ENCODE measurements at regions not wholly inside any gene's neighbourhood (a gene's known extent, or its start where the extent isn't known, plus 50 kb on each side); places are given as distances from the start of the nearest gene placed in this dataset.

DNA sequence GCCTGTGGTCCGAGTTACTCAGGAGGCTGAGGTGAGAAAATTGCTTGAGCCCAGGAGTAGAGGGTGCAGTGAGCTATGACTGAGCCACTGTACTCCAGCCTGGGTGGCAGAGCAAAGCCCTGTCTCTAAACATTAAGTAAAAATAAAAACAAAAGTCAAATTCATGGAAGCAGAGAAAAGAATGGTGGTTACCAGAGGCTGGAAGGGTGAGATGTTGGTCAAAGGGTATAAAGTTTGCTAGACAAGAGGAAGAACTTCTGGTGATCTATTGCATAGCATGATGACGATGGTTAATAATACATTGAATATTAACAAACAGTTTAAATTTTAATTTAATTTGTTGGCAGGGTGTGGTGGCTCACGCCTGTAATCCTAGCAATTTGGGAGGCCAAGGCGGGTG, 68.1 kb downstream of the CRPPA start:
- no peaks in the 10 kb centered on the region for H3K27me3 ChIP-seq (ENCODE audit: control insufficient read depth in 1 of 2, insufficient read depth in 2 of 2, low read length in 2 of 2)
- no peaks in the 10 kb centered on the region for H3K36me3 ChIP-seq (ENCODE audit: control insufficient read depth in 1 of 2, insufficient read depth in 2 of 2, low read length in 2 of 2)
- no peak overlapping the region for H3K4me3 ChIP-seq (ENCODE audit: low read depth in 1 of 2, low read length in 2 of 2)
- H3K27ac ChIP-seq (ENCODE audit: low read depth, low read length) = no peak overlapping the region
- no peaks in the 10 kb centered on the region for H3K4me1 ChIP-seq (ENCODE audit: control insufficient read depth in 1 of 2, insufficient read depth in 2 of 2, low read length in 2 of 2)
- no peak overlapping the region for H3K9ac ChIP-seq (ENCODE audit: low read depth in 1 of 2, low read length in 2 of 2)
- no peaks in the 10 kb centered on the region for H3K9me3 ChIP-seq (ENCODE audit: control insufficient read depth in 1 of 2, low read length in 2 of 2)

DNA sequence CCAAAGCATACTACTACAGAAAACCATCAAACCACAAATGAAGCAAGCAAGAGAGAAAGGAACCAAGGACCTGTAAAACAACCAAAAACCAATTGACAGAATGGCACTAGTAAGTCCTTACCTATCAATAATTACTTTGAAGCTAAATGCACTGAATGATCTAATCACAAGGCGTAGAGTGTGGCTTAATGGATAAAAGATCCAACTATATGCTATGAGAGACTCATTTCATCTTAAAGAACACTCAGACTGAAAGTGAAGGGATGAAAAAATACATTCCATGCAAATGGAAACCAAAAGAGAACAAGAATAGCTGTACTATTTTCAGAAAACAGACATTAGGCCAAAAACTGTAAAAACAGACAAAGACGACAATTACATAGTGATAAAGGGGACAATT, 70.7 kb downstream of the CRPPA start:
- H3K9me3 ChIP-seq (ENCODE audit: control insufficient read depth in 1 of 2, low read length in 2 of 2) = no peaks in the 10 kb centered on the region
- H3K27me3 ChIP-seq (ENCODE audit: control insufficient read depth in 1 of 2, insufficient read depth in 2 of 2, low read length in 2 of 2) = no peaks in the 10 kb centered on the region
- H3K27ac ChIP-seq (ENCODE audit: low read depth, low read length) = no peak overlapping the region
- H3K4me1 ChIP-seq (ENCODE audit: control insufficient read depth in 1 of 2, insufficient read depth in 2 of 2, low read length in 2 of 2) = no peaks in the 10 kb centered on the region
- H3K4me3 ChIP-seq (ENCODE audit: low read depth in 1 of 2, low read length in 2 of 2) = no peak overlapping the region
- H3K9ac ChIP-seq (ENCODE audit: low read depth in 1 of 2, low read length in 2 of 2) = no peak overlapping the region
- no peaks in the 10 kb centered on the region for H3K36me3 ChIP-seq (ENCODE audit: control insufficient read depth in 1 of 2, insufficient read depth in 2 of 2, low read length in 2 of 2)

DNA sequence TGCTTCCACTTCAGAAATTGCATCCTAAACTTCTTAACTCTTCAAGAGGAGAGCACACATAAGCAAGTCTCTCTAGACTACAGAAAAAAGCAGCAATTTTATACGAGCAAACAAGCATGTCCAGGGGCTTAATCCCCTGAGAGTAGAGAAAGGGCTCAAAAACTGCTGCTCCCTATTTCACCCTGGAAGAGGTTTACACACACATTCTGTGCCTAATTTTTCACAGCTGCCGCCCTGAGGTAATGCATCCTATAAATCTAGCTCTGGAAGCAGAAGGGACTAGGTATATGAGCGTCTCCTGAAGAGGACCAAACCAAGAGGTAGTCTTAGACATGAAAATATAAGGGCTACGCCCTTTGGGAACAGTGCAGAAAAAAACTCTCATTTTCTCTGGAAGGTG, 73.1 kb downstream of the CRPPA start:
- Histone ChIP-seq H3K4me1 (ENCODE audit: control insufficient read depth in 1 of 2, insufficient read depth in 2 of 2, low read length in 2 of 2) (no peaks in the 10 kb centered on the region), H3K27me3 (ENCODE audit: control insufficient read depth in 1 of 2, insufficient read depth in 2 of 2, low read length in 2 of 2) (no peaks in the 10 kb centered on the region), H3K36me3 (ENCODE audit: control insufficient read depth in 1 of 2, insufficient read depth in 2 of 2, low read length in 2 of 2) (no peaks in the 10 kb centered on the region), H3K4me3 (ENCODE audit: low read depth in 1 of 2, low read length in 2 of 2) (no peak overlapping the region), H3K27ac (ENCODE audit: low read depth, low read length) (no peak overlapping the region), H3K9ac (ENCODE audit: low read depth in 1 of 2, low read length in 2 of 2) (no peak overlapping the region), H3K9me3 (ENCODE audit: control insufficient read depth in 1 of 2, low read length in 2 of 2) (peaks cover 0 to 5% of the 10 kb centered on the region in 2 donors)

DNA sequence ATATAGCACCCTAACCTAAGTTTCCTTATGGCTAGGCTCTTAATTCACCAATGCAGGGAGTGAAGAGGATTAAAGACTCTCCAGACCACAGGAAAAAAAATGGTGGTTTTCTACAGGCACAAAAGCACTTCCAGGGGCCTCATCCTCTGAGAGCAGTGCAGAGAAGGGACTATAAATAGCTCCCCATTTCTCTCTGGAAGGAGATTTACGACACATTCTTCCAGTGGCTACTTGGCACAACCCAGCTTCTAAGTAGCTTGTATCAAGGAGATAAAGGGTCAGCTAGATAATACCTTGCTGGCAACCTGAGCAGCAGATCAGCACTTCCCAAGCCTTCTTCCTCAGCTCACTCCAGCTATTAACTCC, 73.5 kb downstream of the CRPPA start:
- H3K36me3 ChIP-seq (ENCODE audit: control insufficient read depth in 1 of 2, insufficient read depth in 2 of 2, low read length in 2 of 2) = no peaks in the 10 kb centered on the region
- H3K27me3 ChIP-seq (ENCODE audit: control insufficient read depth in 1 of 2, insufficient read depth in 2 of 2, low read length in 2 of 2) = no peaks in the 10 kb centered on the region
- H3K27ac ChIP-seq (ENCODE audit: low read depth, low read length) = no peak overlapping the region
- H3K4me1 ChIP-seq (ENCODE audit: control insufficient read depth in 1 of 2, insufficient read depth in 2 of 2, low read length in 2 of 2) = no peaks in the 10 kb centered on the region
- H3K9me3 ChIP-seq (ENCODE audit: control insufficient read depth in 1 of 2, low read length in 2 of 2) = peaks cover 0 to 6% of the 10 kb centered on the region in 2 donors
- H3K9ac ChIP-seq (ENCODE audit: low read depth in 1 of 2, low read length in 2 of 2) = no peak overlapping the region
- H3K4me3 ChIP-seq (ENCODE audit: low read depth in 1 of 2, low read length in 2 of 2) = no peak overlapping the region

DNA sequence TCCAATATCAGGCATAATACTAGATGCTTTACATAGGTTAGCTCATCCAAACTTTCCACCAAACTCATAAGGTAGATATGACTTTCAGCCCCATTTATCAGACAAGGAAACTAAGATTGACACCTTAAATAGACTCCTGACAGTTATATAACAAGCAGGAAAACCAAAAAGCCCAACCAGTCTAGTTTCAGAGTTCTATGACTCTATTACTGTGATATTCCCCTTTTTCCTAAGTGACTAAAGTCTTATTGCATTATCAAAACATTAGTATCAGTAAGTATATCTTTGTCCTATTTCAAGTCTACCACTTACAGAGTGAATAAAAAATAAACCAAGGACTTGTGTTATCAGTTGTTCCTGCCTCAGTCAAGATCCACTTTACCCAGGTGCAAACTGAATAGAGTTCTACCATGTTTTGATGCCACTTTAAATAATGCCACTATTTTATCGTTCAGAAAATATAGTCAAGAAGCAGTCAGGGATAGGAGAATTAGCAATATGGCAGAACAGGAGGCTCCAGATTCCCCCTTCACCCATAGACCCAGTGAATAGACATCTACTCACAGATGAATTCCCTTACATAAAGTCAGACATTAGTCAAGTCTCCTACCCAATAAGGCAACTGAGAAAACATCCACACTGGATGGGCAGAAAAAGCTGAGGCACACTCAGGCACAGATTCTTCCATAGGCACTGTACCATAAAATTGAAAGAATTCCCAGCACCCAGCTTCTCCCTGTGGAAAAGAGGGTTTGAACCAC, 74.1 kb downstream of the CRPPA start:
- no peaks in the 10 kb centered on the region for H3K36me3 ChIP-seq (ENCODE audit: control insufficient read depth in 1 of 2, insufficient read depth in 2 of 2, low read length in 2 of 2)
- H3K27me3 ChIP-seq (ENCODE audit: control insufficient read depth in 1 of 2, insufficient read depth in 2 of 2, low read length in 2 of 2) = no peaks in the 10 kb centered on the region
- H3K9me3 ChIP-seq (ENCODE audit: control insufficient read depth in 1 of 2, low read length in 2 of 2) = peaks cover 0 to 6% of the 10 kb centered on the region in 2 donors
- H3K27ac ChIP-seq (ENCODE audit: low read depth, low read length) = no peak overlapping the region
- no peak overlapping the region for H3K4me3 ChIP-seq (ENCODE audit: low read depth in 1 of 2, low read length in 2 of 2)
- H3K9ac ChIP-seq (ENCODE audit: low read depth in 1 of 2, low read length in 2 of 2) = no peak overlapping the region
- H3K4me1 ChIP-seq (ENCODE audit: control insufficient read depth in 1 of 2, insufficient read depth in 2 of 2, low read length in 2 of 2) = no peaks in the 10 kb centered on the region

DNA sequence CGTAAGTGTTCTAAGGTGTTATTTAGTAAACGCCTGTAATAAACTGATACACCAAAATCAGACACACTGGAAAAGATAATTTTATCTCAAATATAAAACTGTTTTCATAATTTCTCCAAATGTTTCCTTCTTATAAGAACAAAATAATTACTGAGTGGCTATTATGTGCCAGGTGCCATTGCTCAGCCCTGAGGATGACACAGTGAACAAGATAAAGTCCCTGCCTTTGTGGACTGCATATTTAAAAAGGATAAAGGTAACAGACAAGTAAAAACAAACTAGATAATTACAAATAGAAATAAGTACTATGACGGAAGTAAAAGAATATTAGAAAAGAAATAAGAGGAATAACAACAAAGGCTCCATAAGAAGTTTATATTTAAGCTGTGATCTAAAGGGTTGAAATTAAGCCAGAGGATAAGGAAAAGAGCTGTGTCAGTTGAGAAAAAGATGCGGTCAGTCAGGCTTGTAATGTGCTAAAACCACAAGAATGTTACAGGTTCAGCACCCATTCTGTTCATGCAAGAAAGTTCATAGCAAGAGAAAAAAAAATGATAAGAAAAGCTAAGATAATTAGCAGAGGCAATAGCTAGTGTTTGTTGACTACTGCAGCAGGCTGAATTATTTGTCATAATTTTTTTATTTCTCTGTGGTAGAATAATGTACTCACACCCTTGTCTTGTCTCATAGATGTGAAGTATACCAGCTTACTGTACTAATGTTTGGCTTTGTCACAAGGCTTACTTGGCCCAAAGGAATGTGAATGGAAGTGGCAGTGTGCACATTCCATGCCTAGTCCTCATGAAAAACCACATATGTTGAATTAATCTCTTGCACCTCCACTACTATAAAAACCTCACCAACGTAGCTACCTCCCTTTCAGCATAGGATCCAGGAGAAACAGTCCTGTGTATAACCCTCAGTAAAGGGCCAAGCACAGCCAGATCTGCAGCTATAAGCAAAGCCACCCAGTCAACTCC, 75.1 kb downstream of the CRPPA start:
- no peak overlapping the region for H3K9ac ChIP-seq (ENCODE audit: low read depth in 1 of 2, low read length in 2 of 2)
- no peaks in the 10 kb centered on the region for H3K27me3 ChIP-seq (ENCODE audit: control insufficient read depth in 1 of 2, insufficient read depth in 2 of 2, low read length in 2 of 2)
- no peak overlapping the region for H3K4me3 ChIP-seq (ENCODE audit: low read depth in 1 of 2, low read length in 2 of 2)
- peaks cover 0 to 6% of the 10 kb centered on the region in 2 donors for H3K9me3 ChIP-seq (ENCODE audit: control insufficient read depth in 1 of 2, low read length in 2 of 2)
- no peak overlapping the region for H3K27ac ChIP-seq (ENCODE audit: low read depth, low read length)
- H3K36me3 ChIP-seq (ENCODE audit: control insufficient read depth in 1 of 2, insufficient read depth in 2 of 2, low read length in 2 of 2) = no peaks in the 10 kb centered on the region
- H3K4me1 ChIP-seq (ENCODE audit: control insufficient read depth in 1 of 2, insufficient read depth in 2 of 2, low read length in 2 of 2) = no peaks in the 10 kb centered on the region

DNA sequence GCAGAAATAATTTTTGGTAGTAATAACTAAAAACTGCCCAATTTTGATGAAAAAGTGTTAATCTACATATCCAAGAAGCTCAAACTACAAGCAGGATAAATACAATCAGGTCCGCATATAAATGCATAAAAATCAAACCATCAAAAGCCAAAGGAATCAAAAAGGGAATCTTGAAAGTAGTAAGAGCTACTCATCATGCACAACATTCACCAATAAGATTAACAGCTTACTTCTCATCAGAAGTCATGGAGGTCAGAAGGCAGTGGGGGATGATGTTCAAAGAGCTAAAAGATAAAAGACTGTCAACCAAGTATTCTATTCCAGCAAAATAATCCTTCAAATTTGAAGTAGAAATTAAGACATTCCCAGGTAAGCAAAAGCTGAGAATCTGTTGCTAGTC, 76.4 kb downstream of the CRPPA start:
- no peak overlapping the region for H3K4me3 ChIP-seq (ENCODE audit: low read depth in 1 of 2, low read length in 2 of 2)
- no peaks in the 10 kb centered on the region for H3K36me3 ChIP-seq (ENCODE audit: control insufficient read depth in 1 of 2, insufficient read depth in 2 of 2, low read length in 2 of 2)
- no peaks in the 10 kb centered on the region for H3K4me1 ChIP-seq (ENCODE audit: control insufficient read depth in 1 of 2, insufficient read depth in 2 of 2, low read length in 2 of 2)
- peaks cover 0 to 6% of the 10 kb centered on the region in 2 donors for H3K9me3 ChIP-seq (ENCODE audit: control insufficient read depth in 1 of 2, low read length in 2 of 2)
- H3K9ac ChIP-seq (ENCODE audit: low read depth in 1 of 2, low read length in 2 of 2) = no peak overlapping the region
- no peaks in the 10 kb centered on the region for H3K27me3 ChIP-seq (ENCODE audit: control insufficient read depth in 1 of 2, insufficient read depth in 2 of 2, low read length in 2 of 2)
- H3K27ac ChIP-seq (ENCODE audit: low read depth, low read length) = no peak overlapping the region

DNA sequence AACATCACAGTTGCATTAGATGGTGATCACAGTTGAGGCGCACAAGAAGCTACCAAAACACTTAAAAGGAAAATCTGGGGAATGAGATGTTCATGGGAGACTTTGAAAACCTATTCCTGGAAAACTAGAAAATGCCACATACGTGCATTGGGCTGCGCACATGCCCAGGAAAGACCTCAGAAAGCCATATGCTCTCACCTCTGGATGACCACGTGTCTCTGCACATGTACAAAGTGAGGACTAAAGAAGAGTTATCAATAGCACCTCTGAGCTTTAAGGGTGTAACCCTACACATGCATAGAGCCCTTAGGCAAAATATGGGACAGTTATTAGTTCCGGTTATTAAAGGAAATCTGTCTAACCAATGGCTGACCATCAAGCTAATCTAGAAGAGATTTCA, 77.7 kb downstream of the CRPPA start:
- H3K27me3 ChIP-seq (ENCODE audit: control insufficient read depth in 1 of 2, insufficient read depth in 2 of 2, low read length in 2 of 2) = no peaks in the 10 kb centered on the region
- peaks cover 0 to 6% of the 10 kb centered on the region in 2 donors for H3K9me3 ChIP-seq (ENCODE audit: control insufficient read depth in 1 of 2, low read length in 2 of 2)
- no peaks in the 10 kb centered on the region for H3K36me3 ChIP-seq (ENCODE audit: control insufficient read depth in 1 of 2, insufficient read depth in 2 of 2, low read length in 2 of 2)
- H3K9ac ChIP-seq (ENCODE audit: low read depth in 1 of 2, low read length in 2 of 2) = no peak overlapping the region
- no peak overlapping the region for H3K27ac ChIP-seq (ENCODE audit: low read depth, low read length)
- no peaks in the 10 kb centered on the region for H3K4me1 ChIP-seq (ENCODE audit: control insufficient read depth in 1 of 2, insufficient read depth in 2 of 2, low read length in 2 of 2)
- no peak overlapping the region for H3K4me3 ChIP-seq (ENCODE audit: low read depth in 1 of 2, low read length in 2 of 2)

DNA sequence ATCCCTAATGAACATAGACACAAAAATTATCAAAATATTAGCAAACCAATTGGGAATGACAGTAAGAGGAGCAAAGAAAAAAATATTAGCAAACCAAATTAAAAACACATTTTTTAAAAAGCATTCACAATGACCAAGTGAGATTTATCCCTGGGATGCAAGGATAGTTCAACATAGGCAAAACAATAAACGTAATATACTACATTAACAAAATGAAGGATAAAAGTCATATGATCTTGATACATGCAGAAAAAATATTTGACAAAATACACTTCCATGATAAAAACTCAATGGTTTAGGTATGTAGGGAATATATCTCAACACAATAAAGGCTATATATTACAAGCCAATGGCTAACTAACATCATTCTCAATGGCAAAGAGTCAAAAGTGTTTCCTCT, 83.3 kb downstream of the CRPPA start:
- H3K4me3 ChIP-seq (ENCODE audit: low read depth in 1 of 2, low read length in 2 of 2) = no peak overlapping the region
- no peak overlapping the region for H3K9ac ChIP-seq (ENCODE audit: low read depth in 1 of 2, low read length in 2 of 2)
- H3K4me1 ChIP-seq (ENCODE audit: control insufficient read depth in 1 of 2, insufficient read depth in 2 of 2, low read length in 2 of 2) = no peaks in the 10 kb centered on the region
- H3K9me3 ChIP-seq (ENCODE audit: control insufficient read depth in 1 of 2, low read length in 2 of 2) = no peaks in the 10 kb centered on the region
- H3K36me3 ChIP-seq (ENCODE audit: control insufficient read depth in 1 of 2, insufficient read depth in 2 of 2, low read length in 2 of 2) = no peaks in the 10 kb centered on the region
- H3K27me3 ChIP-seq (ENCODE audit: control insufficient read depth in 1 of 2, insufficient read depth in 2 of 2, low read length in 2 of 2) = no peaks in the 10 kb centered on the region
- H3K27ac ChIP-seq (ENCODE audit: low read depth, low read length) = no peak overlapping the region

DNA sequence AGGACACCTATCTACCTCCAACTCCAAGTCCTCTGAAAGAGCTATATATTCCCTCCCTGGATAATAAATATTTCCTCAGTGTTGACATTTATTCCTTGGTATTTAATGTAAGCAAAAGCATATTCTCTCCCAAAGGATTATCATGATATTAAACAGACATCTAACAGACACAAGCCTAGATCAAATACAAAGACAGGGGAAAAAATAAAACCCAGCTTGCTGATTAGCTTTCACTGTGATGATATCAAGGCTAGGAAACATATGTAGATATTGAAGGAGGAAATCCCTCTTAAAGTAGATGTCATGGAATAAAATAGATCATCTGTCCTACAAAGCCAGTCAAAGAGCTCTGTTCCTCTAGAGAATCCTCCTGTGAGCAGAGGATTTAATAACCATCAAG, 95.2 kb downstream of the CRPPA start:
- Histone ChIP-seq H3K9me3 (ENCODE audit: control insufficient read depth in 1 of 2, low read length in 2 of 2) (no peaks in the 10 kb centered on the region), H3K27me3 (ENCODE audit: control insufficient read depth in 1 of 2, insufficient read depth in 2 of 2, low read length in 2 of 2) (no peaks in the 10 kb centered on the region), H3K9ac (ENCODE audit: low read depth in 1 of 2, low read length in 2 of 2) (no peak overlapping the region), H3K4me1 (ENCODE audit: control insufficient read depth in 1 of 2, insufficient read depth in 2 of 2, low read length in 2 of 2) (no peaks in the 10 kb centered on the region), H3K36me3 (ENCODE audit: control insufficient read depth in 1 of 2, insufficient read depth in 2 of 2, low read length in 2 of 2) (no peaks in the 10 kb centered on the region), H3K4me3 (ENCODE audit: low read depth in 1 of 2, low read length in 2 of 2) (no peak overlapping the region), H3K27ac (ENCODE audit: low read depth, low read length) (no peak overlapping the region)

All from duodenal mucosa (tissue), 2 donors.